Prostate gland (tissue), 2 donors: ENCODE measurements at regions not wholly inside any gene's neighbourhood (a gene's known extent, or its start where the extent isn't known, plus 50 kb on each side); places are given as distances from the start of the nearest gene placed in this dataset.

Experiments used
- CTCF ChIP-seq, 4 experiments: fragments of 200-600 bp in 2 of 4; fragments of 450-650 bp in 2 of 4; sonication (generic) in 2 of 4; IDR thresholded peaks; 1 replicate in 3 of 4; 2 replicates in 1 of 4; pipeline ENCODE4 v1.5.1; 2016 to 2019; ENCODE audit warnings: antibody characterized with exemption in 4 of 4, mild to moderate bottlenecking in 2 of 4, moderate library complexity in 2 of 4
- POLR2A ChIP-seq: fragments of 450-650 bp; IDR thresholded peaks from one replicate; pipeline ENCODE4 v1.6.1; 2016; ENCODE audit warnings: antibody characterized with exemption, mild to moderate bottlenecking

- TF ChIP-seq CTCF (IDR thresholded peaks at IDR 0.05) (no peak), POLR2A (no peak)
Measured at GRCh38 chr9:79477241-79477840, 94.4 kb upstream of the TLE4 start.
